Astrocyte (in vitro differentiated cells and primary cell): ENCODE measurements at regions not wholly inside any gene's neighbourhood (a gene's known extent, or its start where the extent isn't known, plus 50 kb on each side); places are given as distances from the start of the nearest gene placed in this dataset.

Experiments used
- CTCF ChIP-seq: IDR thresholded peaks from 2 replicates; pipeline ENCODE4 v1.5.1; 2011; ENCODE audit warnings: low read depth, mild to moderate bottlenecking, inconsistent platforms, low read length, moderate library complexity; ENCODE audit not compliant: insufficient read depth
- EZH2 ChIP-seq: IDR thresholded peaks from 2 replicates; pipeline ENCODE4 v1.6.1; 2012; ENCODE audit warnings: mild to moderate bottlenecking, low read length, inconsistent platforms; ENCODE audit not compliant: insufficient read depth

DNA sequence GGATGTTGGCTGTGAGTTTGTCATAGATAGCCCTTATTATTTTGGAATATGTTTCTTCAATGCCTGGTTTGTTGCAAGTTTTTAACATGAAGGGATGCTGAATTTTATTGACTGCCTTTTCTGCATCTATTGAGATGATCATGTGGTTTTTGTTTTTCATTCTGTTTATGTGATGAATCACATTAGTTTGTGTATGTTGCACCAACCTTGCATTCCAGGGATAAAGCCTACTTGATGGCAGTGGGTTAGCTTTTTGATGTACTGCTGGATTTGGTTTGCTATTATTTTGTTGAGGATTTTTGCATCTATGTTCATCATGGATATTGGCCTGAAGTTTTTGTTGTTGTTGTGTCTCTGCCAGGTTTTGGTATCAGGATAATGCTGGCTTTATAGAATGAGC lies 225.6 kb downstream of the PCSK1 start:
- no peak for TF ChIP-seq CTCF
- TF ChIP-seq EZH2, result no peak
